ENCODE measurements at regions not wholly inside any gene's neighbourhood (a gene's known extent, or its start where the extent isn't known, plus 50 kb on each side); places are given as distances from the start of the nearest gene placed in this dataset.
"Not testable (repeated sequence)": the region's sequence is repeated elsewhere in the genome, so short reads cannot be mapped to it uniquely, and the experiment has no call there.

DNA sequence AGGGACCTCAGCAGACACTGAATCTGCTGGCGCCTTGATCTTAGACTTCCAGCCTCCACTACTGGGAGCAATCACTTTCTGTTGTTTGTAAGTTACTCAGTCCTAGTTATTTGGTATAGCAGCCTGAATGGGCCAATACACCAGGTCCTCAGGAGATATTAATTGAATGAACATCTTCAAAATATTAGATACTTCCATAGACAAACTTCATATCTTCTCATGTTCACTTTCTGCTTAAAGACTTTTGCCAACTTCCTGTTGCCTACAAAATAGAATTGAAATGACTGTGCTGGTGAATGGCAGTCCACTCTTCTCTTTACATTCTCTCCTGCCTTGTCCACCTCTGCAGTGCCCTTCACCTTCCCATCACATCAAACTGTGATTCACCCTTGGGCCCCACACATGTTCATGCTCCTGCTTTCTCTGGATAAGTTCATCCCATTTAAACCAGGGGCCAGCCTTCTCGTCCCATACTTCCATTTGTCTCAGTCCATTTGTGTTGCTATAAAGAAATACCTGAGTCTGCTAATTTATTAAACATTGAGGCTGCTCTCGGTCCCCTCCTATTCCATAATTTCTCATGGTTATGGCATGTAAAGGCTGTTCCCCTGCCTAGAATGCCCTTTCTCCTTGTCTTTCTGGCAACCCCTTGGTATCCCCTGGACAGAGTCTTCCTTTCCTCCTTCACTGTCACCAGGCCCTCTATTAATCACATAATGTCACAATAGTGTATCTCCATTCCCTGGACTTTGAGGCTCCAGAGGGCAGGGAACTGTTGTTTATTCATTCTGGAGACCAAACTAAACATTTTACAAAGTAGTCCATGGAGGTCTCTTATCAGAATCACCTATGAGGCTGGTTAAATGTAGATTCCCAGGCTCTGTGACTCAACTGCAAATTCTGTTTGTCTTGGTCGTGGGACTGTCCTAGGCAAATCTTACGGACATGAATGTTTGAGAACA is 148.3 kb upstream of the TMEM170B start:
- in situ Hi-C loops (cut with MboI; ENCODE audit: low sequenced_read_pairs) = no loop called here

DNA sequence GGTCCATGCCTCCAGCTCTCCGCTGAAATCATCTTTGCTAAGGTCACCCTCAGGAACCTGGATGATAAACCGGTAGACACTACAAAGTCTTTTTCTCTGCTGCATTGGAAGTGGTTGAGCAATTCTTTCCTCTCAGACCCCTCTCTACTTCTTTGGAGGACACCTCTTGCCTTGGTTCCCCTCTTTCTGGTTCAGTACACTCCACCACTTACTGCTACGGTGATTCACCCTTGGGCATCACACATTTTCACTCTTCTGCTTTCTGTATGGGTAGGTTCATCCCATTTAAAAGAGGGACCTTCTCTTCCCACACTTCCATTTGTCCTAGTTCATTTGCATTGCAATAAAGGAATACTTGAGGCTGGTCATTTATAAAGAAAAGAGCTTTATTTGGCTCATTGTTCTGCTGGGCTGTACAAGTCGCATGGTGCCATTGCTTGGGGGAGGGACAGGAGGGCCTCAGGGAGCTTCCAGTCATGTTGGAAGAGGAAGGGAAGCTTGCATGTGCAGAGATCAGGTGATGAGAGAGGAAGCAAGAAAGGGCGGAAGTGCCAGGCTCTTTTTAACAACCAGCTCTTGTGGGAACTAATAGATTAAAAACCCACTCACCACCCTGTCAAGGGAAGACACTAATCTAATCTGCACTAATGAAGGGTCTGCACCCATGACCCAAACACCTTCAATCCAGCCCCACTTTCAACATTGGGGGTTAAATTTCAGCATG is 149.7 kb upstream of the TMEM170B start:
- in situ Hi-C loops (cut with MboI; ENCODE audit: low sequenced_read_pairs) = no loop called here

DNA sequence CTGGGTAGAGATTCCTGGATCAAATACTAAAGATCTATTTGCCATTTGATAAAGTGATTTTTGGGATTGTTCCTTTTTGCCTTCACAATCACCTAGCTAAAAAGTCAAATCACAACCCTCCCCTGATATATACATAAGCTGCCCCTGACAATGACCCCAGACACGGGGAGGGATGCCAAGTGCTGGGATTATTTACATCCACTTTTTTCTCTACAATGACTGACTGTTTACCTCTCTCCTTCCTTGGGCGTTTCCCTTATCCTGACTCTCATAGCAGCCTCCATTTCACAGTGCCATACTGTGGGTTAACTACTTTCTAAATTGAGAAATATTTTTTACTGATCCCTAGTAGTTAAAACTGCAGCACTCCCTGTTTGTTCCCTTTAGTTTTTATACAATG is 150.8 kb upstream of the TMEM170B start:
- in situ Hi-C loops (cut with MboI; ENCODE audit: low sequenced_read_pairs) = no loop called here

DNA sequence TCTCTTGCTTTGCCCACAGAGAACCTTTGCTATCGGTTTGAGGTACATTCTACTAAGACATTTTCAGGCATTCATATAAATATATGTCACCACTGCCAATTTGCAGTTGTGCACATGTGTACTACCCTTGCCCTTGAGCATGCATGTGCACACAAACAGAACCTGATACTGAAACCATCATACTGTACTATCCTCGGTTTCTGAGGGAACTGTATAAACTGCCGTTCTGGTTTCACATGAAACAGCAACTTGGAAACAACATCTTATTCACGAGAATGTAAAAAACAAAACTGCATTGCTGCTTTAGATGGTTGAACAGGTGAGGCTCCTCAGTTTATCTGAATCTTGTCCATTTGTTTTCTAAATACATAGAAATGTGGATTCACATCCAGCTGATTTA is 151.2 kb upstream of the TMEM170B start:
- in situ Hi-C loops (cut with MboI; ENCODE audit: low sequenced_read_pairs) = no loop called here

DNA sequence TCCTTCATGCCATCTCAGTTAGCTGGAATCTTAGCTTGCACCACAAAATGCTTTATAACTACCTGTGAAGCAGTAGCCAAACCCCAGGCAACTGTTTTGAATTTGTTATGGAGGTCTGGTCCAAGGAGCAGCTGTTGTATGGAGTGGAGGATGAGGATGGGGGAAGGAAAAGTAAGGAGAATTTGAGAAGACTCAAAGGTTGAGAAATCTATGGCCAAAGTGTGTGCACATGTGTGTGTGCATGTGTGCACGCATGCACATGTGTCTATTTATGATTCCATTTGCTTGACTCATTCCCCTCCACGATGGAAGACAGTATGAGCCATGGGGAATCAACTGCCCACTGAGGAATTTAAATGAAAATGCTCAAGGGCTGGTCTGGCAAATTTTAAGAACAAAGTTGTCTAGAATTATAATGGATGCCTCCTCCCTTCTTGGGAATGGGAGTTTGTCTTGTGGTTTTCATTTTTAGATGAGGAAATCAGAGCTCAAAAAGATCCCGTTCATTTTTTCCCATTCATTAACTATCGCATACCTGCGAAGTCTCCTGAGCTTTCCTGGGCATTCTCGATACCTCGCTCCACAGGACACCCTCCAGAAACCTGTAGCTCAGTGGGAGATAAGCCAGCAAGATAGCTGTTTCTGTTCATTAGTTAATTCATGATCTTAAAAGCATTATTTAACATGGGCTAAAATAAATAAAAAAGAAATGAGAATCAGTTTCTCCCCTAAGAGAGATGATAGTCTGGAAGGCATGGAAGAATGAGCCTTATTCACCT is 152.3 kb upstream of the NEDD9 start:
- in situ Hi-C loops (cut with MboI; ENCODE audit: low sequenced_read_pairs) = no loop called here

DNA sequence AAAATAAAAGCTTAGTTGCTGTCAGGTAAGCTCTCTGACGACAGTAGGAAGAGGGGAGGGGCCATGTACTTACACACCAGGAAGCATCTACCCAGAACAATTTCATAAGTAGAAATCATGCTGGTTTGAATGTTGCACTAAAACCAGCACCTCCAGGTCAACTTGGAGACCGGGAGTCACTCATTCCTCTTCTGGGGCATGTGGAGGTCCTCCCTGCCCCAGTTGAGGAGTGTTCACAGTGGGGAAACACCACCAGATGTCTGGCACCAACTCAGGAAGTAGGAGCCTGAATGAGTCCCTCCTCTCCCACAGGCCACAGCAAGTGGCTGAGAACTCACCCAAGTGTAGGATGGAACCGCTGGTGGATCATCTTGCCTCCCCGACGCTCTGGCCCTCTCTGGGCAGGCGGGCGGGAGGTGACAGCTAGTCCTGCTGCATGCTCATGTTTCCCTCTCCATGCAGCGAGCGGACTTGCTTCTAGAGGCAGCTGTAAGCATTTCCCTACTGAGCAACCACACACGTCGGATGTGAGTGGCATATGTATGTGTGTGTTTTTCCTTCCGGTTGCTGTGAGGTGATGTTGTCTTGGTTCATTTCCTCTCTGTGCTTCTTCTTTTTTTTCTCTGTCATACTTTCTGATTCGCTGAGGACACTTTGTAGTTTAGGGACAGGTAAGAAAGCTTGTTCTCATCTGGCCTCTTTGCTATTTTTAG is 149.5 kb upstream of the NEDD9 start:
- in situ Hi-C loops (cut with MboI; ENCODE audit: low sequenced_read_pairs) = no loop called here

DNA sequence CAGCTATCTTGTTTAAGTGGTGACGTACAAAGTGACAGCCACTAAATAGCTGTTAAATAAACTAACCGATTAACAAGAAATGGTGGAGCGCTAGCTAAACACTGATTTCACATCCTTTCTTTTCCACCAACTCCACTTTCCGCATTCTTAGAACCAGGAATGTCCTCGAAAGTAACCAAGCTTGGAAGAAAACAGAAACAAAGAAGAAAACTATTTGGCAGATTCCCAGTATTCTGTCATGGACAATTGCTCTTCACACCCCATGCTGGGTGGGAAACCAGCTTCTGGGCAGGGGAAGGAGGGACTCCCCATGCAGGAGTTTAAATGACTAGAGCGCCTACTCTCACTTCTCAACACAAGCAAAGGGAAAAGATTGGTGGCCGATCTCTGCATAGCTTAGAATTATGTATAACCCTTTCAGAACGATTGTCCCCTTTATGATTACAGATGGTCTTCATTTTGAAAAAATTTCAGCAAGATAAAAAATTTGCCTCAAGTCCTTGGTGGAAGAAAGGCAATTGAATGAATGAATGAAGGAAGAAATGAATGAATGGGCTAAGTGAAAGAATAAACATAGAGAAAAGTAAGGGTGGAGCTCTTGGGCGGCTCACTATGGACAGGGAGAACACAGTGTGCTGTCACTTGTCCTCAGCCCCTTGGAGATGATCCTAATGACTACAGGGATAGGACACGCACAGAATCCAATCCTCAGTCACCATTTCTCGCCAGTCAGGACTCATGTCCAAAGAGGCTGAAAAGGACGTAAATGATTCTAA is 148.7 kb upstream of the NEDD9 start:
- in situ Hi-C loops (cut with MboI; ENCODE audit: low sequenced_read_pairs) = no loop called here

DNA sequence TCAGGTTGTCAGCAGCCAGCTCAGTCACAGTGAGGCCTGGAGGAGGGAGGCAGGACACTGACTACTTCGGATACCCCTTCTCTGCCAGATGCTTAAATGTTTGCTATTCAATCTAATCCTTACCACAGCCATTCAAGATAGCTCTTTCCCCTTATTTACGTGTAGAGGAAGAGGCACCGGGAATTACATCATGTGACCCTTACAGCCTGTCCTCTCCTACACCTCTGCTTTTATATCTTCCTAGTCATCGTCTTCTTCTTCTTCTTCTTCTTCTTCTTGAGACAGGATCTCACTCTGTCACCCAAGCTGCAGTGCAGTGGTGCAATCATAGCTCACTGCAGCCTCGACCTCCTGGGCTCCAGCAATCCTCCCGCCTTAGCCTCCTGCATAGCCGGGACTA is 148.1 kb upstream of the NEDD9 start:
- in situ Hi-C loops (cut with MboI; ENCODE audit: low sequenced_read_pairs) = no loop called here

DNA sequence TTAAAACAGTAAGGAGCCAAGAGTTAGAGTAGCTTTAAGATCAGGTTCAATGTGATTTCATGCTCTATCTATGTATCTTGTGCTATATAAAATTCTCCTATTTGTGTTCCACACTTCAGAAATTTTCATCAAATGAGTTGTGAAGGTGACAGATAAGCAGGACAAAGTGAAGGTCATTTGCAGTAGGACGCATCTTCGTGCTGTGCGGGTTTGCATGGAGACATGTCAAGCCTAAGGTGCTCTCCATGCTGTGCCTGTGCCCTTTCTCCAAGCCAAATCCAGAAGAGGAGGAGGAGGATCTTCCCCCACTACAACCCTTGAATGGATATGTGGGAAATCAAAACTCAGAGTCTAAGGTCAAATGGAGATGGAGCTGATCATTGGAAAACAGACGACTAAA is 147.3 kb upstream of the NEDD9 start:
- in situ Hi-C loops (cut with MboI; ENCODE audit: low sequenced_read_pairs) = no loop called here

DNA sequence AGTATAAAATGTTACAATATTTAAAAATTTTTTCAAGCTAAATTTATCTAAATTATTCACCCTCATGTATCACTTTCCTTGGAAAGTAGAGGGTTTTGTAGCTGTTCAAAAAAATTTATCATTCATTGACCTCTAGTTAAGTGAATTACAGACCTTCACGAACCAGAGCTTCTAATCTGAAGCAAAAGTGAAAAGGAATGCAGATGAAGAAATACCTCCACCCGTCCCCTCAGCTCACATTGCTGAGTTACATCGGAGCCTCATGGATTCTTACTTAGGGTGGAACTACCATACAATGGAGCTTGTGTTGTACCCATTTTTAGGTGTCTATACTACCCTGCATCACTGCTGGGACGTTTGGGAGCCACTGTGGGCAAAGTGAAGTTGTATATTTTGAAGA is 146.2 kb upstream of the NEDD9 start:
- in situ Hi-C loops (cut with MboI; ENCODE audit: low sequenced_read_pairs) = no loop called here

DNA sequence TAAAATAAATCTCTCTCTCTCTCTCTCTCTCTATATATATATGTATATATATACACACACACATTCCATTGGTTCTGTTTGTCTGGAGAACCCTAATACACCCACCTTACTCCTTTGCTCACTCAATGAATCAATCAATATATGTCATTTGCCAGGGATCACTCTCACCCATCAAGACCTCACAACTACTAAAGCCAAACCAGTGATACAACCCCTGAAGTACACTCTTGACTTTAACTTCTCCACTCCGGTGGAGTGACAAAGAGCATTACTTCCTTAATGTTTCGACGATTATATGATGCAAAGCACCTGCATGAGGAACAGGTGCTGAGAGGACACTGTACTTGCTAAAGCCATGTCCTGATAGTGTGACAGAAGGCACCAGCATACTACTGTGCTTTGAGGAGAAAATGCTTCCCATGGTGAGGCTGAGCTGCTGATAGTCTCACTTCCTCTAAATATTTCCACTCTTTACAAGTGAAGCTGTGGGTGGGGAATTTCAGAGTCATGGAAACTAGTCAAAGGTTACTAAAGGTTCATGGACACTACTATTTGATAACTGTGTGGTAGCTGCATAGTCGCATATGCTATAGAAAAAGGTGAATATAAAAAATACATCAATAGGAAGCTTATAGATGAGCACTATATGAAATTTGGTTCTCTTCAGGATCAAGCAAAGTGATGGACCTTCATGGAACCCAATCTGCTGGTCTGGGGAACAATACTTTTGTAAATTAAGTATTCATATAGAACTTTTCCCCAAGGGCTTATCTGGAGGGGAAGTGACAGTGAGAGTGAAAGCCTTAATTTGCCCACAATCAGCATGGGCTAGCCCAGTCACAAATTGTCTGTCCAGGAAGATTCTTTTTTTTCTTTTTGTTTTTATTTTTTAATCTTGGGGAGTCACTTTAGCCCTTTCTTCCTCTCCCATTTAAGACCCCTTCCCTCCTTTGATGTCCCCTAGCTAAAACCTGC is 141.9 kb upstream of the NEDD9 start:
- in situ Hi-C loops (cut with MboI; ENCODE audit: low sequenced_read_pairs) = no loop called here

DNA sequence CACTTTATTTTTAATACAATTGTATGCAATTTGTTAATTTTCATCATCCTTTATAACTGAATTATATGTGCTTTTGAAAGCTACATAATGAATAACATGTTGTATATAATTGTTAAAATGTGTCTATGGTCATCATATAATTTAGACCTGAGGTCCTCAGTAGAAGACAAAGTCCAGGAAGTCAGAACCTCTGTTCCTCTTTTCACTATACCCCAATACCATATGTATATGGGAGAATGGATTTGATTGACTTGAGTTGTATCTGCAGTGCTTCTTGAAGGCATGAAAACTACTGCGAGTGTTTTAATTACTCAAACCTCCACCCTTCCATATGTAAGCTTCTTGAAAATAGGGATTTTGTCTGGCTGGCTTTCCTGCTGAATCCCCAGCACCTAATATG is 140.7 kb upstream of the NEDD9 start:
- in situ Hi-C loops (cut with MboI; ENCODE audit: low sequenced_read_pairs) = no loop called here

DNA sequence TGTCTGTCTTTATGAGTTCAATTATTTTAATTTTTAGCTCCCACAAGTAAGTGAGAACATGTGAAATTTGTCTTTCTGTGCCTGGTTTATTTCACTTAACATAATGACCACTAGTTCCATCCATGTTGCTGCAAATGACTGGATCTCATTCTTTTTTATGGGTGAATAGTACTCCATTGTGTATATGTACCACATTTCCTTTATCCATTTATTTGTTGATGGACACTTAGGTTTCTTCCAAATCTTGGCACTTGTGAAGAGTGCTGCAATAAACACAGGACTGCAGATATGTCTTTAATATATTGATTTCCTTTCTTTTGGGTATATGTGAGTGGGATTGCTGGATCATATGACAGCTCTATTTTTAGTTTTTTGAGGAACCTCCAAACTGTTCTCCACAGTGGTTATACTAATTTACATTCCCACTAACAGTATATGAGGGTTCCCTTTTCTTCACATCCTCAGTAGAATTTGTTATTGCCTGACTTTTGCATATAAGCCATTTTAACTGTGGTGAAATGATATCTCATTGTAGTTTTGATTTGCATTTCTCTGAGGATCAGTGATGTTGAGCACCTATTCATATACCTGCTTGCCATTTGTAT is 139.8 kb upstream of the NEDD9 start:
- in situ Hi-C loops (cut with MboI; ENCODE audit: low sequenced_read_pairs) = not testable (repeated sequence)

DNA sequence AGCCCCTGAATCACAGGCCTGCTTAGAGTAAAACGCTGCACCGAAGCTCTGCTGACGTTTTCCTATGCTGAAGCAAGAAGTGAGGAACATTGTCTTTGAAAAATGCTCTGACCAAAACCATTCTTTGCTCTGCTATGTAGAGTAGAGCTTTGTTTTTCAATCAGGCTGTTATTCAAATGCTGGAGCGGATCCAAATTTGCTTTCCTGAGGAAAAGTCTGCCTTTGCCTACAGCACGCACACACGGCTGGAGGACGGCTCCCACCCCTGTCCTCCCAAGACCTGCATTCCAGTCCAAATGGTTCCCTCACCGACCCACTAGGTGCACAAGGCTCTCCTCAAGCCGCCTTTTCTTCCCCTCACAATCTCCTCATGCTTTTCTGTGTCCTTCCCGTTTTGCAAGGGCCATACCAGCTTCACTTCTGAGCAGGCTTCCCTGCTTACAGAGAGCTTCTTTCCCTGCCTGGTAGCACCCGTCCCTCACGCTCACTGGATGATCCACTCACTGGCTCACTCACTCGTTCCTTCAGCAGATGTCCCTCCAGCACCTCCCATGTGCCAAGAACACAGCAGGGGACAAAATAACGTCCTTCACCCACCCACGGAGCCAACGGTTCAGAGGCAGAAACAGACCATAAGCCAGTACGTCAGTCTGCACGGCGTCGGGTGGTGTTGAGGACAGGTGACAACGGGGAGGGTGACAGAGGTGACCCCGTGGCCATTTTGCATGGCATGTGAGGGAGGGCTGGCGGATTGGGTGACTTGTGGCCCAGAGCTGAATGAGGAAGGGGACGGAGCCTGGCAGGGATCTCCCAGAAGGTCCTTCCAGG is 137.9 kb upstream of the NEDD9 start:
- in situ Hi-C loops (cut with MboI; ENCODE audit: low sequenced_read_pairs) = no loop called here

DNA sequence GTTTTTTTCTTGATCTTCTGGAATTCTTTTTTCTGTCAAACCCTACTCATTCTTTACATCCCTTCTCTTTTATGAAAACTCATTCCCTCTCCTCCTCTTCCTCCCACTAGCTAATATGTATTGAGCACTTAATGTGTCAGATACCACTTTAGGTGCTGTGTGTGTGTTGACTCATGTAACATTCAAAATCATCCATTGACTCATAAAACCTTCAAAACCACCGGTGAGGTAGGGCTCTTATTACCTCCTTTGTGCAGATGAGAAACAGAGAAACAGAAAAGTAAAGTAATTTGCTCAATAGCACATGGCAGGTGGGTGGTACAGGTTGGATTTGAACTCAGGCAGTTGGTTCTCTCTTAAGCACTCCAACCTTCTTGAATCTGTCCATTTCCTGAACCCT is 136.3 kb upstream of the NEDD9 start:
- in situ Hi-C loops (cut with MboI; ENCODE audit: low sequenced_read_pairs) = no loop called here

DNA sequence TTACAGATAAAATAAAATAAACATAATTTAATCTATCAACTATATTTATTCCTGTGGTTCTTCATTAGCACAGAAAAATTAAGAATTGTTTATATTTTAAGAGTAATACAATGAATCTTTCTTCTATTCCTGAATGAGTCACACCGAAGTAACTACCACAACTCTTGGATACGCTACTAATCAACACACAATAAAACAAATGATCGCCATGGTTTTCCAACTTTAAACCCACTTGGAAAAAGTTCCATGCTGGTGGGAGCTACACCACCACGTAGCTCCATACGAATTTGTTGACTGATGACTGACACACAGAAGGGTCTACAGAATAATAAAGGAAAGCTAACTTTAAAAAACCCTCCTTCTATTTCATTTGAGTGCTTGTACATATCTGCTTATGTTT is 135.8 kb upstream of the NEDD9 start:
- in situ Hi-C loops (cut with MboI; ENCODE audit: low sequenced_read_pairs) = no loop called here

DNA sequence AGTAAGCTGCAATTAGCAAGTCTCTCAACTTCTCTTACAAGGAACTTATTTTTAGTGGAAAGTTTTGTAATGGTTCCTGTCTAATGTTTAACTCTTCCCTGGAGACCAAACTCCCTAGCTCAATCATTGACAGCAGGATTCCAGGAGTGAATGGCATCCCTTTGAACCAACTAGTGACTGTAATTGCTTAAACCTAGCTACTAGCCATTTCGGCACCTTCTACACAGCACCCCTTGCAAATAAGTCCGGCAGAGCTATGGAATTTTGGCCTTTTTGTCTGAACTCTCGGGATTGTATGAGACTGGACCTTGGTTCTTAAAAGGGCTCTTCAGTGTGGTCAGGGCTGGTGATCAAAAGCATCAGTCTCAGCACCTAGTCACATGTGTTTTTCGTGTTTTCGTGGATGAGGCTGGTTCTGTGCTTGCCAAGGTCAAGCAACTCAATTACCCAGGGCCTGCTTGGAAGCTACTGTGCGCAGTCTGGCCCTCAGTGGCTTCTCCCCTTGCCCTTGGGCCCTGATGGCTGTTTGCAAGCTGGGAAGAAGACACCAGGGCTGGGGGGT is 135.3 kb upstream of the NEDD9 start:
- in situ Hi-C loops (cut with MboI; ENCODE audit: low sequenced_read_pairs) = no loop called here
